ENCODE measurements at regions not wholly inside any gene's neighbourhood (a gene's known extent, or its start where the extent isn't known, plus 50 kb on each side); places are given as distances from the start of the nearest gene placed in this dataset.

DNA sequence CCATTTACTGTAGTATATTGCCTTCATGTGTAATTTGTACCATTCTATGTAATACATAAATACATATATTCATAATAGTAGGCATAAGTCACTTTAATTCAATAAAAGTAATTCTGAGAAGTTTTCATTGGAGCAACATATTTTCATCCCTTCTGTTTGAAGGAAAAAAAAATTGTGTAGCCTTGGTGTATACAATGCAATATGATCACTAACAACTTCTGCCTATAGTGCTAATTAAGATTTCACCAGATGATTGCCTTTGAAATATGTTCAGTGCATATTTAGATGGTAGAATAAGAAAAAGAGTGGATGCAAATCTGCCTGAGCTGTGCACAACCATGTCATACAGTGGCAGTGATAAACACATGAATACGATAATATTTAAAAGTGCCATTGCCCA is 996.8 kb downstream of the EFNA5 start:
- Histone ChIP-seq H3K18ac (ENCODE audit: insufficient read length, low read depth, low read length) (no peak overlapping the region), H3K14ac (ENCODE audit: insufficient read depth, low read length) (no peak overlapping the region), H3K4me1 (ENCODE audit: insufficient read depth, low read length) (no peaks in the 10 kb centered on the region), H3K79me1 (ENCODE audit: insufficient read depth, low read depth, low read length, poor library complexity, severe bottlenecking) (no peaks in the 10 kb centered on the region), H2AFZ (ENCODE audit: low read length) (no peak overlapping the region), H3K27ac (ENCODE audit: insufficient read length, low read depth, low read length) (no peak overlapping the region), H2BK120ac (ENCODE audit: low read depth, low read length, poor library complexity, severe bottlenecking) (no peak overlapping the region), H3K27me3 (ENCODE audit: insufficient read depth, low read length) (no peaks in the 10 kb centered on the region), H4K5ac (ENCODE audit: insufficient read length, low read depth, low read length) (no peak overlapping the region), H2BK12ac (ENCODE audit: insufficient read length, low read depth, low read length) (no peak overlapping the region), H3K23ac (ENCODE audit: insufficient read length, low read depth, low read length) (no peak overlapping the region), H3K9ac (ENCODE audit: extremely low read depth, insufficient read length, low read length) (no peak overlapping the region), H2BK5ac (ENCODE audit: insufficient read length, low read length) (no peak overlapping the region), H3T11ph (ENCODE audit: low read length) (no peak overlapping the region), H3K9me3 (ENCODE audit: control insufficient read depth, low read depth, low read length) (no peaks in the 10 kb centered on the region), H3K4ac (ENCODE audit: low read depth, low read length) (no peak overlapping the region), H2BK20ac (ENCODE audit: low read depth, low read length, poor library complexity, severe bottlenecking) (no peak overlapping the region), H3K23me2 (ENCODE audit: insufficient read length, low read depth, low read length, poor library complexity, severe bottlenecking) (no peaks in the 10 kb centered on the region), H4K91ac (ENCODE audit: insufficient read length, low read depth, low read length) (no peak overlapping the region), H3K56ac (ENCODE audit: insufficient read length, low read depth, low read length) (no peak overlapping the region), H3K79me2 (ENCODE audit: insufficient read depth, low read length) (no peaks in the 10 kb centered on the region), H2BK15ac (ENCODE audit: low read depth, low read length) (no peak overlapping the region), H4K8ac (replicated peaks; ENCODE audit: insufficient read length, low read depth, low read length) (no peak overlapping the region), H3K4me2 (ENCODE audit: insufficient read depth, insufficient read length, low read length) (no peak overlapping the region), H2AK5ac (ENCODE audit: insufficient read length, low read length) (no peak overlapping the region), H4K20me1 (ENCODE audit: control insufficient read depth, insufficient read depth, insufficient read length) (no peaks in the 10 kb centered on the region)
- Mint-ChIP-seq H3K27me3 (ENCODE audit: low read depth) (no peaks in the 10 kb centered on the region), H3K9me3 (peaks cover 2 to 6% of the 10 kb centered on the region in 2 experiments; a peak in 3 of 5 replicates), H3K4me3 (no peak overlapping the region), H3K36me3 (ENCODE audit: insufficient read depth in 1 of 3, low read depth in 3 of 3) (no peaks in the 10 kb centered on the region), H3K27ac (no peak overlapping the region), H3K4me1 (peaks cover 2 to 5% of the 10 kb centered on the region in 2 experiments)
- TF ChIP-seq, protein P1, sequence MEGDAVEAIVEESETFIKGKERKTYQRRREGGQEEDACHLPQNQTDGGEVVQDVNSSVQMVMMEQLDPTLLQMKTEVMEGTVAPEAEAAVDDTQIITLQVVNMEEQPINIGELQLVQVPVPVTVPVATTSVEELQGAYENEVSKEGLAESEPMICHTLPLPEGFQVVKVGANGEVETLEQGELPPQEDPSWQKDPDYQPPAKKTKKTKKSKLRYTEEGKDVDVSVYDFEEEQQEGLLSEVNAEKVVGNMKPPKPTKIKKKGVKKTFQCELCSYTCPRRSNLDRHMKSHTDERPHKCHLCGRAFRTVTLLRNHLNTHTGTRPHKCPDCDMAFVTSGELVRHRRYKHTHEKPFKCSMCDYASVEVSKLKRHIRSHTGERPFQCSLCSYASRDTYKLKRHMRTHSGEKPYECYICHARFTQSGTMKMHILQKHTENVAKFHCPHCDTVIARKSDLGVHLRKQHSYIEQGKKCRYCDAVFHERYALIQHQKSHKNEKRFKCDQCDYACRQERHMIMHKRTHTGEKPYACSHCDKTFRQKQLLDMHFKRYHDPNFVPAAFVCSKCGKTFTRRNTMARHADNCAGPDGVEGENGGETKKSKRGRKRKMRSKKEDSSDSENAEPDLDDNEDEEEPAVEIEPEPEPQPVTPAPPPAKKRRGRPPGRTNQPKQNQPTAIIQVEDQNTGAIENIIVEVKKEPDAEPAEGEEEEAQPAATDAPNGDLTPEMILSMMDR (conservative IDR thresholded peaks at IDR 0.05) = no peak
- no CpG with 5 or more reads among the region's 1 CpG for WGBS (ENCODE audit: extremely low coverage, insufficient read length, low lambda C conversion rate)
- no peak for DNase-seq
